HL-60 (cell line): ENCODE measurements at regions not wholly inside any gene's neighbourhood (a gene's known extent, or its start where the extent isn't known, plus 50 kb on each side); places are given as distances from the start of the nearest gene placed in this dataset.

Experiments used
- CTCF ChIP-seq: IDR thresholded peaks from one replicate; pipeline ENCODE4 v1.5.1; 2011; ENCODE audit warnings: low read length, control low read depth, inconsistent platforms; ENCODE audit not compliant: insufficient read depth
- GABPA ChIP-seq: IDR thresholded peaks from 2 replicates; pipeline ENCODE4 v1.6.1; 2012; ENCODE audit warnings: low read depth
- POLR2AphosphoS5 ChIP-seq: IDR thresholded peaks from 2 replicates; pipeline ENCODE4 v1.6.1; 2012; ENCODE audit warnings: low read depth
- TF ChIP-seq, protein P1 (sequence below): IDR thresholded peaks from 2 replicates; pipeline ENCODE4 v1.6.1; 2012; ENCODE audit warnings: low read depth; ENCODE audit not compliant: insufficient replicate concordance

- TF ChIP-seq CTCF (no peak), POLR2AphosphoS5 (no peak), GABPA (no peak)
- TF ChIP-seq, protein P1, sequence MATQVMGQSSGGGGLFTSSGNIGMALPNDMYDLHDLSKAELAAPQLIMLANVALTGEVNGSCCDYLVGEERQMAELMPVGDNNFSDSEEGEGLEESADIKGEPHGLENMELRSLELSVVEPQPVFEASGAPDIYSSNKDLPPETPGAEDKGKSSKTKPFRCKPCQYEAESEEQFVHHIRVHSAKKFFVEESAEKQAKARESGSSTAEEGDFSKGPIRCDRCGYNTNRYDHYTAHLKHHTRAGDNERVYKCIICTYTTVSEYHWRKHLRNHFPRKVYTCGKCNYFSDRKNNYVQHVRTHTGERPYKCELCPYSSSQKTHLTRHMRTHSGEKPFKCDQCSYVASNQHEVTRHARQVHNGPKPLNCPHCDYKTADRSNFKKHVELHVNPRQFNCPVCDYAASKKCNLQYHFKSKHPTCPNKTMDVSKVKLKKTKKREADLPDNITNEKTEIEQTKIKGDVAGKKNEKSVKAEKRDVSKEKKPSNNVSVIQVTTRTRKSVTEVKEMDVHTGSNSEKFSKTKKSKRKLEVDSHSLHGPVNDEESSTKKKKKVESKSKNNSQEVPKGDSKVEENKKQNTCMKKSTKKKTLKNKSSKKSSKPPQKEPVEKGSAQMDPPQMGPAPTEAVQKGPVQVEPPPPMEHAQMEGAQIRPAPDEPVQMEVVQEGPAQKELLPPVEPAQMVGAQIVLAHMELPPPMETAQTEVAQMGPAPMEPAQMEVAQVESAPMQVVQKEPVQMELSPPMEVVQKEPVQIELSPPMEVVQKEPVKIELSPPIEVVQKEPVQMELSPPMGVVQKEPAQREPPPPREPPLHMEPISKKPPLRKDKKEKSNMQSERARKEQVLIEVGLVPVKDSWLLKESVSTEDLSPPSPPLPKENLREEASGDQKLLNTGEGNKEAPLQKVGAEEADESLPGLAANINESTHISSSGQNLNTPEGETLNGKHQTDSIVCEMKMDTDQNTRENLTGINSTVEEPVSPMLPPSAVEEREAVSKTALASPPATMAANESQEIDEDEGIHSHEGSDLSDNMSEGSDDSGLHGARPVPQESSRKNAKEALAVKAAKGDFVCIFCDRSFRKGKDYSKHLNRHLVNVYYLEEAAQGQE, result no peak
Observed at GRCh38 chr12:76241371-76241770, 106.8 kb downstream of the BBS10 start.
